GM18505 (cell line): ENCODE measurements at regions not wholly inside any gene's neighbourhood (a gene's known extent, or its start where the extent isn't known, plus 50 kb on each side); places are given as distances from the start of the nearest gene placed in this dataset.

ENCODE experiments used
- ATAC-seq: cut with Tn5 transposase; IDR thresholded peaks from one replicate; pipeline ENCODE4 v1.9.1; 2021; ENCODE audit not compliant: unreplicated experiment
- POLR2A ChIP-seq: IDR thresholded peaks from 4 replicates; pipeline ENCODE4 v1.6.1; 2011; ENCODE audit warnings: borderline replicate concordance; ENCODE audit not compliant: insufficient read depth, insufficient read length; ENCODE audit errors: extremely low read depth

DNA sequence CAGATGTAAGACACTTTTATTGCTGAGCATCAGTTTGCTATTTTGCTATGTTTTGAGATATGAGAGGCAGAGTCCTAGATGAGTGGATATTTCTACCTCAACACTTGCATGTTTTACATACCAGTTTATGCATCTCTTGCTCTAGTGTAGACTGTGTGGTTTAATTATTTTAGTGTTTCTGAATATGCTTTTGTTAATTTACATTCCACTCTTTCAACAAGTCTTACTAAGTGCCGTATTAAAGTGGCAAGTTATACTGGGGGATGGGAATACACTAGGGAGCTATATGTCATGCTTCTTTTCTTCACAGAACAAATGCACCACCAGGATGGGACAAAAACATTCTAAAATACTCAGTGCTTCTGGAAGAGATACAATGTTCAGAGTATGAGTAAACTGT, 507.7 kb upstream of the PRMT6 start:
- ATAC-seq, result no peak
- no peak for TF ChIP-seq POLR2A

DNA sequence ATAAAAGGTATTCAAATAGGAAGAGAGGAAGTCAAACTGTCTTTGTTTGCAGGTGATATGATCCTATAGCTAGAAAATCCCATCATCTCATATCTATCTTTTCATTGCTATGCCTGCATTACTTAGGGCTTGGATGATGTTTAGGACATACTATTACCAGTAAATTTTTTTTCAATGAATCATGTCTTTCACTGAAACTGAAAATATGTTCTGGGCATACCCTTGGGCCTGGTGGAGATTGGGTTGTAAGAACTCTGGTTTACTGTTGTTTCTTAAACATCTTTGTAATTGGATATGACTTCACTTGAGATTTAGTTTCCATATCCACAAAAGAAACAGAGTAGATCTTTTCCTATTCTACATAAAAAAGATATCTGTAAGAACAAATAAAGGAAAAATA, 502.2 kb upstream of the PRMT6 start:
- TF ChIP-seq POLR2A, result no peak

GRCh38 chr1:106555571-106555970, 500.9 kb upstream of the PRMT6 start:
- TF ChIP-seq POLR2A, result no peak
- no peak for ATAC-seq

More for the DNA sequence above, 502.2 kb upstream of the PRMT6 start:
- no peak for ATAC-seq

- no peak for TF ChIP-seq POLR2A
Observed at GRCh38 chr1:106564192-106564591, 492.3 kb upstream of the PRMT6 start.

GRCh38 chr1:106568201-106568974, 488.1 kb upstream of the PRMT6 start:
- no peak for TF ChIP-seq POLR2A
- no peak for ATAC-seq

More at GRCh38 chr1:106564192-106564591, 492.3 kb upstream of the PRMT6 start:
- no peak for ATAC-seq

GRCh38 chr1:106571109-106571508, 485.4 kb upstream of the PRMT6 start:
- TF ChIP-seq POLR2A, result no peak
- ATAC-seq, result no peak

DNA sequence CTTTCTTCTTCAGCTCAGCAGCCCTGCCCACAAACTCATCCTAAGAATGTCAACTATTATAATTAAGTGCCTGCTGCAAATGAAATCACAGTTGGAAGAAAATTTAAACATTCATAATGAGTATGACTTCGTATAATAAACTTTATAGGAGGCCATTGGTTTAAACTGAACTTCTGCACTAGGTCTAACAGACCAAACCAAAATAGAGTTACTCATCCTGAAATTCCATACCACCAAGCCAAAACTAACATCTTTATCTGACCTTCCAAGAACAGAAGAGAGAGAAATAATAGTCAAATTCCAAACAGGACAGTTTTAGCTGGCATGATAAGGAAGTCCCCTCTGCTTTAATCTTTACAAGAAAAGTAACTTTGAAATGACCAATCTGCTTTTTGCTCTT, 472.4 kb upstream of the PRMT6 start:
- no peak for TF ChIP-seq POLR2A
- no peak for ATAC-seq

GRCh38 chr1:106584676-106585075, 471.8 kb upstream of the PRMT6 start:
- no peak for TF ChIP-seq POLR2A
- ATAC-seq, result no peak

DNA sequence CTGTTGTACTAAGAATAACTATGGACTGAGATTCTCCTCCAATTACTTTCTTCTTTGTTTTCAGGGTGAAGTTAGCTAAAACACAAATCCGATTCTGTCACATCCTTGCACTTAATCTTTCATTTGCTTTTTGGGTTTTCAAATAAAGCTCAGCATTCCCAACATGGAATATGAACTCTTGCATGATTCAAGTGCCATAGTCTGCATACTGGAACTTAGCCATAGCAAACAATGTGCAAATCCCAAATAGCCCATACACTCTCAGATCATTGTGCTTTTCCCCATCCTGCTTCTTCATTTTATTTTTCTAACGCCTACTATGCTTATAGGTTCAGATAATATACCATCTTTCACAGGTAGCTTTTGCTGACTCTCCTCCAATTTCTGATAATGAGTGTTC, 455.8 kb upstream of the PRMT6 start:
- no peak for TF ChIP-seq POLR2A
- ATAC-seq, result no peak

DNA sequence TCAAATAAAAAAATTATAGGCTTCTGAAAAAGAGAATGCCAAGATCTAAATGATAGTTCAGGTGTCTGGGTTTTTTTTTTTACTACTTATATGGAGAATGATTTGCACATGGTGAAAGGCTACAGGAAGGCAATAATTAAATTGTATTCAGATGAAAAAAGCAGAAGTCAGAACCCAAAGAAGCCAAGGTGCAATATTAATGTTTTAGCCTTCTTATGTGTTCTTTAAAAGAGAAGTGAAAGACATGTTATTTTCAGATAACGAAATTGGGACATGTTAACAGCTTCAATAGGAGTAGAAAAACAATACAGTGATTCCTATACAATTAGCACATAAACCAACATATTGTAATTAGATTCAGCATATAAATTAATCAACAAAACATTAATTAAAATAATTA, 452.9 kb upstream of the PRMT6 start:
- no peak for ATAC-seq
- no peak for TF ChIP-seq POLR2A

DNA sequence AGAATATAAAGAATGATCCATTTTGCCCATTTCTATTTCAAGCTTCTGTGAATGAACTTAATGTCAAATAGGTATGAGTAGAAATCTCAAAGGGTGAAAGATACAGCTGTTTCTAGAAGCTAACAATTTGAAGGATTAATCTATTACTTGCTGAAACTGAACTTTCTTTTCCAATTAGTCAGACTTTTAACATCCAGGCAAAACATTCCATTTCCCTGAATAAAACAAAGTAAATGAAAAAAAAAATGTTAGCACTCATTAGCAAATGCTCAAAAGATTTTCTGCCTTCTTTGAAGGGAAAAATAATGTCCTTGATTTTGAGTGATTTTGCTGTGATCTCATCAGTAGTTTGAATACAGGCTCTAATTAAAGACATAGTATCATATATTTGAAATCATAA, 447.6 kb upstream of the PRMT6 start:
- ATAC-seq, result no peak
- TF ChIP-seq POLR2A, result no peak

DNA sequence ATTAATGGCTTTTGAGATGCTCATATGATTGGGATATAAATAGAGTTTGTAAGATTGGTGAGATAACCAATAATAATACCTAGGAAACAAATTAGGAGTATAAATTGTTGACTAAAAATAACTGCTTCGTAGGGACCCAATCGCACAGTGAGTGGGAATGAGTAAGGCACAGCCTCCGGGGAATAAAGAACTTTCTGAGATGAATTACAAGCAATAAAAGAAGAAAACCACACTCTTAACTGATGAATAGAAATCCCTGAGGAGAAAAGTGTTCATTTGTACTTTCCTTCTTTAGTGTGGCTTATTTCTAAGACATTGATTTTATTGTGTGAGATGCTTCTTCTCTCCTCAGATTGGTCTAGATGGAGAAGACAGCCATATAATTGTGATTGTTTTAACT, 443.4 kb upstream of the PRMT6 start:
- TF ChIP-seq POLR2A, result no peak
- no peak for ATAC-seq

DNA sequence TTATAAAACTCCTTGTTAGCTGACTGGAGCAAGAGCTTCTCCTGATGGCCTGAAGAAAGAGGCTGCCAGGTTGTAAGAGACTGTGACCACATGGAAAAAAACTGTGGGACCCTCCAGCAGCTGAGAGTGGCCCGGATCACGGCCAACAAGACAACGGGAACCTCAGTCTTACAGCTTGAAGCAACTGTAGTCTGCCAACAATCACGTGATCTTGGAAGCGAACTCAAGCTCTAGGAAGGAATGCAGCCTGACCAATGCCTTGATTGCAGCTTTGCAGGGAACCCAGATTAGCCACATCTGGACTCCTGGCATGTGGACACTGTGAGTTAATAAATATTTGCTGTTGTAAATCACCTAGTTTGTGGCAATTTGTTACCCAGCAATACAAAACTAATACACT, 442.6 kb upstream of the PRMT6 start:
- no peak for TF ChIP-seq POLR2A
- no peak for ATAC-seq

DNA sequence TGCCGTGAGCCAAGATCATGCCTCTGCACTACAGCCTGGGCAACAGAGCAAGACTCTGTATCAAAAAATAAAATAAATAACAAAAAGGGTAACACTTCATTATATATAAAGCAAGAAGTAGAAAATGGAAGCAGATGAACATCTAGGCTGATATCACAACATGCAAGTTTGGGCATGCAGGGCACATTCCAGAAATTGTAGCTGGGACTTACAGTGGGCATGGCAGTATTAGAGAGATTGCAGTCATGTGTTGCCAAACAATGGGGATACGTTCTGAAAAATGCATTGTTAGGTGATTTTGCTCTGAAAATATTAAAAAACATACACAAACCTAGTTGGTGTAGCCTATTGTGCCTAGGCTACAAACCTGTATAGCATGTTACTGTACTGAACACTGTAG, 441.0 kb upstream of the PRMT6 start:
- ATAC-seq, result no peak
- no peak for TF ChIP-seq POLR2A
